ENCODE measurements at regions not wholly inside any gene's neighbourhood (a gene's known extent, or its start where the extent isn't known, plus 50 kb on each side); places are given as distances from the start of the nearest gene placed in this dataset.

DNA sequence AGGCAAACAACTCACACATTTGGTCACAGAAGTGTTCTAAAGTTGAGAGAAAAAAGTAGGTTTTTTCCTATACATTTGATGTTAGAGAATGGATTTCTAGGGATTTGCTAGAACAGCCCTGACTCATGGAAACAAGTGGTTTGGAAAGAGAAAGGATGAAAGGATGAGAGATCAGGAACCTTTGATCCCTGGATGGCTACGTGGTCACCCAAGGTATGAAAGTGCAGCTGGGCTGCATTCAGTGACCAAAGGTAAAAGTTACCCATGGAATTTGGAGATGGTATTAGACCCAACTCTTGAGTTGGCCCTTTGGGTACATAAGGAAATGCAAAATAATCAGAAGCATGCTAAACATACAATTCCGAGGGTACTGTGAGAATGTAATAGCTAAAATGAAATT, 61.3 kb upstream of the SPIN1 start:
- no peak for DNase-seq

- no peak for DNase-seq
Measured at GRCh38 chr9:88326015-88326414, 62.2 kb upstream of the SPIN1 start.

DNA sequence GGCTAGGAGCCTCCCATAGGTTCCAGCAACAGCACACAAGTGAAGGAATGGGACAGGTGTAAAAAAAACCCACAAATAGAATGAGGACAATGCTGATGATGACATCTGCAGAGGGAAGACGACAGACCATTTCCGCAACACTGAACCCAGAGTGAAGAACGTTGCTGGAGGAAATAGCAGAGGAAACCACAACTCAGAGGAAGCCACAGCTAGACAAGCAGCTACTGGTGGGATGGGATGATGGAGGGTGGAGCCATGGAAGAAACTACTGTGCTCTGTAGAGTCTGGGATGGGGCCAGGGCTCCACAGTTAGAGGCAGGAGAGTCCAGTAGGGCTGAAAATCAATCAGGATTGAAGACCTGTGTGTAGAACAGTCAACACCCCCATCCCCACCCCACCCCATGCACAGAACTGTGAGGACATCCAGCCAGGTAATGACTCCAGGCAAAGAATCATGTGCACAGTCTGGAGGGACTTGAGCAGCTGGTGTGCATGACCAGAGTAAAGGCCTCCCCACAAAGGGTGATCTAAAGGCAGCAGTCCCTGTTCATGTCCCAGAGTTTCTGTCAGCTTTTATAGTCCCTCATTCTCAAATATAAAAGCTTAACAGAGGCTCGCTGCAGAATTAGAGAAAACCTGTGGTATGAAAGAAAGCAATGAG, 65.2 kb upstream of the SPIN1 start:
- no peak for DNase-seq

DNA sequence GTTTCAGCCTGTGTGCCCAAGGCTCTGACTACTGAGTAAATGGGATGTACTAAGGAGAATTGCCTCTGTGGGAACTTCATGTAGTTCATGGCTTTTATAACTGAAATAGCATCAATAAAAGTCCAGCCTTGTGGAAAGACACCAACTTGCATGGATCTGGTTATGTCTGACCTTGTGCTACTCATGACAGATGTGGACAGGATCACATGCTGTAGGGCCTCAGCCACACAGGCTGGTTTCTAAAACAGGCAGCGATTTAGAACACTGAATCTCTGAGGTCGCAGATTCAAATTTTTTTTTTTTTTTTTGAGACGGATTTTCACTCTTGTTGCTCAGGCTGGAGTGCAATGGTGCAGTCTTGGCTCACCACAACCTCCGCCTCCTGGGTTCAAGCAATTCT, 66.5 kb upstream of the SPIN1 start:
- no peak for DNase-seq

DNA sequence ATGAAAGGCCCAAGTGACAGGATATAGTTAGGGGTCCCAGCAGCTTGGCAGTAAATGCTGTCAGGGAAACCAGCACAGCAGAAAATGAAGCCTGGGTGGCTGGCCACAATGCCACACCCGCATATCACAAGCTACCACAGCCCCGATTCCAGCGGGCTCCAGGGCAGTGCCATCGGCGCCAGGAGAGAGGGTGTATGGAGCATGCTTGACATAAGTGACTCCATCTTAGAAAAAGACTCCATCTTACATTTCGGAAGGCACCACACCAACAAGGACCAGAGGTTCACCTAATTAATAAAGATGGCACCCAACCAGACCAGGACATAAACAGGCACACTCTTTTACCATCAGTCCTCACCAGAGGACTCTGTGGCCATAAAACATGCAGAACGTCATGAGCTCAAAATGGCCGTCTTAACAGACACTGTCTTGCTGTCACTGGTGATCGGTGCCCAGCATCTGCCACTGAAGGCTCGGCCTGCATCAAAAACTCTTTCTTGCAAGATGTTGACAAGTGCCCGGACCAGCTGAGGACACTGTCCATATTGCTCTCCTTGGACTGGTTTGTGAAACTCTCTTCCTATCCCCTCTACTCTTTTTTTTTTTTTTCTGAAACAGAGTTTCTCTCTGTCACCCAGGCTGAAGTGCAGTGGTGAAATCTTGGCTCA, 67.4 kb upstream of the SPIN1 start:
- no peak for DNase-seq

- DNase-seq, result no peak
Measured at GRCh38 chr9:88319936-88320747, 68.1 kb upstream of the SPIN1 start.

DNA sequence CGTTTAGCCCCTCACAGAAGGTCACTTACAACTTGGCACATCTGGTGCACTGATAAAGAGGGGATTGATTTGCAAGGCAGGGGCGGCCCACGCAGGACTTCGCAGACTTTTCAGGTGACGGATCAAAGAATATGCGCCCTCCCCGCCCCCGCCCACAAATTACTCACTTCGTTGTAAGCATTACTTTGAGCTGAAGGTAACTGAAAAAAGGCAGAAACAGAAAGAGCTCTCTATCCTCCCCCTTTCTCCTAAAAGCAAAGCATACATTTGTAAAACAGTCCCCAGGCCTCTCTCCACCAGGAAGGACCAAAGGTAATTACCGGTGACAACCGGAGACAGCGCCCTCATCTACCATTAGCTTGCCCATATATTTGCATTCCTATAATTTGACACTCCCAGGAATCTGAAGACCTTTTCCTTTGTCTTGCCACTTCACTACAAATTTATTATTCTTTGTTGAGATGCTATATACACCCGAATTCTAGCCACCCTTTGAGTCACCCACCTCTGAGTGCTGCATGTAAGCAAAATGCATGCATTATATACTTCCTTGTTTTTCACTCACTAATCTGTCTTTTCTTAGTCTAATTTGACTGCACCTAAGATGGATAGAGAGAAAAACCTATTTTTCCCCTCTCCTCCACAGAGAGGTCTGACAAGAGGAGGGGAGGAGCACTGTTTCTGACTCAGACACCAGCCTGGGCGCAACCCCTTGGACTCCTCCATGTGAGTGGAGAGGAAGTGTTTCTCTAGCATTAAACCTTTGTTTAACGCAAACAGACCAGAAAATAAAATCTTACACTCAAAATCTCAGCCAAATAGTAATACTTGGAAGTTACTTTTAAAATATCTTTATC, 74.7 kb upstream of the SPIN1 start:
- DNase-seq, result no peak

- DNase-seq, result no peak
Measured at GRCh38 chr9:88312517-88313103, 75.6 kb upstream of the SPIN1 start.

DNA sequence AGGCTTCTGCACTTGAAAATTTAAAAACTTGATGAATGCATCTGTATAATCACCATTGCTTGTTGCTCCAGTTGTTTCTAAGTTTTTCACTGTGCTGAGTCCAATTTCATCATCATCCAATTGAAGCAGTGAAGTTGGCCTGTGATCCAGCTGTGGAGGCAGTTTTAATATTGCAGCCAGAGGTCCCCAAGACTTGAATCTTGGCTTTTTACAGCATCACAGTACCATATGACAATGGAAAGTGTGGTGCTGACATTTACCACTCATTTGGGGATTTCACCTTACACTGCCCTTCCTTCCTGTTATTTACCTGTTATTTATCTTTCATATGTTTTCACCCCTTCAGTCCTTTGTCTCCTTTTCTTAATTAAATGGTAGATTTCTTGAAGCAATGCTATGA, 76.2 kb upstream of the SPIN1 start:
- no peak for DNase-seq

- DNase-seq, result no peak
Measured at GRCh38 chr9:88310310-88310980, 77.8 kb upstream of the SPIN1 start.

DNA sequence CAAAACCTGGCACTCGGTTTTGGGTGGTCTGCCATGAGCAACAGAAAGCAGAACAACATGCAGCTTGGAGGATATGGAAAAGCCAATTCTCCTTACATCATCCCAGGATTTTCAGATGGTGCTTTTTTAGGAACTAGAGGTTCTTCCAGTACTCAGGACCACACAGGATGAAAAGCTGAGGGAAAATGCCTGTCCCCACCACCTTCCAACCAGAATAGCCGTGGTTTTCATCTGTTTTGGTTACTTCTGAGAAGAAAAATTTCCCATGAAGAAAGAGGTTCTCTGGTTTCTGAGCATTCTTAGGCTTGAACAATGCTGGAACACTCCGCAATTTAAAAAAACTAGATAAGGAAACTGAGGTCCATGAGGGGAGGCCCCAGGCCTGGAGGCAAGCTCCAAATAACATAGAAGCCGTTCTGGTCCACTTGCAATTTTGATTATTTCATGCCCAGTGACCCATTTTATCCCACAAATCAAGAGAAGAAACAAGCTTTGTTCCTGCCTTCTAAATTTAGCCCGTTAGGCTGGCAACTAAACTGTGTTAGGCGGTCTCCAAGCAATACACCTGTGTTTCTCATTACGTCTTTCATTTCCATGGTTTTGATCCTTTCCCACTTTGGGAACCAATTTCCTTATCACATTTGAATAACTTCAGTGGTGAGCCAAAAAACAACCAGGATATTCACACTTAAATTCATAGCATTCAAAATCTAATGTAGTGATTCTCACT, 79.2 kb upstream of the SPIN1 start:
- DNase-seq, result no peak

GRCh38 chr9:88307136-88307535, 81.1 kb upstream of the SPIN1 start:
- DNase-seq, result no peak

DNA sequence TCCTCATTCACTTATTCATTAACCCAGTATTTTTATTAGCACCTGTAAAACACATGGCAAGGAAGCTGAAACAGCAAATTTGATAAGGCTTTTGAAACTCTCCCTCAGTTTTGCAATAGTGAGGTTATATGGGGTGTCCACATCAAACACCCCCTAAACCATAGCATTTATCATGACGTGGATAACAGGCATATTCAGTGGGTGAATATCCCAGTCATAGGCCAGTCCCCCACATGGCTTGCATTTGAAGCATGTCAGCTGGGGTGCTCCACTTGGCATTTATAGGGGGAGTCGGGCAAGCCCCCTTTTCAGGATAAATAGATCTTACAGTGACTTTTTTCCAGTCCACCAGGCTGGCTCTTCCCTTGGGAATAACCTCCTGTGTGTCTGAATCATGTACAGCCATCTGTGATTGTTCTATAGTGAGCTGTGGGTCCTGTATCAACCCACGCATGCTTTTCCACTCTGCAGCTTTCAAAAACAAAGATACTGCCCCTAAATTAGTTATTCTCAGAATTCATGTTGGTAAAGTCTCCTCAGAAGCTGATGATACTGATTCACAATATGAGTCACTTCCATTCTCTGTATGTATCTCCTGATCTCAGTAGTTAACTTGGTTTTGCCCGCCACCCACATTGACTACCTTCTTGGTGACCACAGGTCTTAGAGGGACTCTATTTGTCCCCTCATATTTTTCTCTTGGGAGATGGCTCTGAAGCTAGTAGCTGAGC, 84.4 kb upstream of the SPIN1 start:
- DNase-seq, result no peak

GRCh38 chr9:88302579-88303324, 85.5 kb upstream of the SPIN1 start:
- peak; percentile 76 for DNase-seq

DNA sequence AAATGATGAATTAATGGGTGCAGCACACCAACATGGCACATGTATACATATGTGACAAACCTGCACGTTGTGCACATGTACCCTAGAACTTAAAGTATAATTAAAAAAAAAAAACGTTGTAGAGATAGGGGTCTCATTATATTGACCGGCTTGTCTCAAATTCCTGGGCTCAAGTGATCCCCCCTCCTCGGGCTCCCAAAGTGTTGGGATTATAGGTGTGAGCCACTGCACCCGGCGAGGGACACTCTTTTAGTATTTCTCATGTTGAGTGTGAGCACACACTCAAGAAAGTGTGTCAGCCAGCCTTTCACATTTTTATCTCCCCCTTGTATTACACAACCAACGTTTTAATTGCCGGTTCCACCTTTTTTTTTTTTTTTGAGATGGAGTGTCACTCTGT, 87.7 kb upstream of the SPIN1 start:
- DNase-seq, result no peak

DNA sequence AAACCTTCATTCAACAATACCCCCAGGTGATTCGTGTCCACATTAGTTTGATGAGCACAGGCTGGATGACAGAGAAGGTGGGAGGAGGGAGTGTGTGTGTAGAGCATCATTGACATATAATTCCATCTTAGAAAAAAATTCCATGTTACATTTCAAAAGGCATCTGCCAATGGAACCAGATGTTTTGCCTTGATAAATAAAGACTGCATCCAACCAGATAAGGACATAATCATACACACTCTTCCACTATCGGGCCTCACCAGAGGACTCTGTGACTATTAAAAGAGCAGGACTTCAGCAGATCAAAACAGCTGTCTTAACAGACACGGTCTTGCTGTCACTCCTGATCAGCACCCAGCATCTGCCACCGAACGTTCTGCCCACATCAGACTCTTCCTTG, 96.4 kb upstream of the SPIN1 start:
- DNase-seq, result no peak

DNA sequence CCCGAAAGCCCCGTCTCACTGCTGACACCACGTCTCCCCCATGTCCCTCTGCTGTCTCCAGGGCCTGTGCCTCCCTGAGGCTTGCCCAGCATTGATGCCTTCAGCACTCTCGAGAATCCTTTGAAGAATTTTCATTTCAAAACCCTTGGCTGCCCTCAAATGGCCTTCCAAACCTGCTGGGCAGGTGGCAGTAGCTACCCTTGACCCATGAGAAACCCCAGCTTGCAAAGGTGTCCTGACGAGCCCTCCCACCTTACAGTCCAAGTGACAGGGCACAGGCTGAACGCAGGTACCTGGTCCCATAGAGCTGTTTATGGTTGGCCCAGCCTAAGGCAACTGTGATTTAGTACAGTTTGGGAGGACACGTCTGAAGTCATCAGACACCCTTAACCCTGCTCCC, 97.2 kb upstream of the SPIN1 start:
- no peak for DNase-seq

GRCh38 chr9:88289532-88289931, 98.7 kb upstream of the SPIN1 start:
- DNase-seq, result no peak

DNA sequence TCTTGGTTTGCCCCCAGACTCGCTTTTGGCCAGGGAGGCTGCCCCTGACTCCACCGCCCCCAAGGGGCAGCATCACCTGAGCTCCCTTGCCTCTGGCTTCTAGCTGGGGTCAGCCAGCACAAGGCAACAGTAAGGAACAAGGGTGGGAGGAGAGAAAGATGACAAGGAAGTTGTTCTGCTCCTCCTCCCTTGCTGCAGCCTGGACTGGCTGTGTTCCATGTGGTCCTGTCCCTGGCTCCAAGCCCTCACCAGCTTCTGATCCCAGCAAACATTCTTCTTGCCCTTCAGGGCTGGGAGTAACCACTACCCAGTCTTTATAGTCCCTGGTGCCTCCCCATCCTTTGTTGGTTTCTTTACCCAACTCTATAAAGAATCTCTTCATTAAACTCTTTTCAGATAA, 100.3 kb upstream of the SPIN1 start:
- DNase-seq, result no peak

- peak; percentile 25 for DNase-seq
Measured at GRCh38 chr9:88280816-88281382, 107.3 kb upstream of the SPIN1 start.

Measured in retina (tissue), 1 donor.